ENCODE measurements at regions not wholly inside any gene's neighbourhood (a gene's known extent, or its start where the extent isn't known, plus 50 kb on each side); places are given as distances from the start of the nearest gene placed in this dataset.

- Histone ChIP-seq H3K4me3 (ENCODE audit: low read depth, low read length) (no peak overlapping the region), H3K27ac (ENCODE audit: extremely low read depth, low read depth, low read length) (peak overlapping the region; percentile 8; the same call in 1 of the 2 replicates), H3K9me3 (ENCODE audit: control insufficient read depth, insufficient read depth, low read depth, low read length) (no peaks in the 10 kb centered on the region), H3K36me3 (ENCODE audit: control insufficient read depth in 2 of 2, insufficient read depth in 1 of 2, low read length in 2 of 2) (no peaks in the 10 kb centered on the region), H3K4me1 (ENCODE audit: control insufficient read depth, insufficient read depth, low read length) (peaks cover 21% of the 10 kb centered on the region; the same call in 1 of the 2 replicates)
- TF ChIP-seq ZNF530 (tag by site-specific recombination; IDR thresholded peaks at IDR 0.05; ENCODE audit: low read depth) (no peak), ZNF558 (tag by site-specific recombination; IDR thresholded peaks at IDR 0.05) (no peak), ZNF354C (tag by site-specific recombination; IDR thresholded peaks at IDR 0.05; ENCODE audit: borderline replicate concordance, low read depth) (no peak), ZNF624 (tag by site-specific recombination; IDR thresholded peaks at IDR 0.05) (no peak), ZNF488 (tag by site-specific recombination; IDR thresholded peaks at IDR 0.05) (no peak), ZNF202 (tag by site-specific recombination; IDR thresholded peaks at IDR 0.05; ENCODE audit: borderline replicate concordance) (no peak), ZNF335 (tag by site-specific recombination; conservative IDR thresholded peaks at IDR 0.05) (no peak), ZSCAN5A (tag by site-specific recombination; IDR thresholded peaks at IDR 0.05) (no peak), YY1 (tag by site-specific recombination; IDR thresholded peaks at IDR 0.05) (0 out of 2 replicates have a peak, but pooled peaks have one; percentile 4), ZNF18 (tag by site-specific recombination; IDR thresholded peaks at IDR 0.05) (no peak), ZNF311 (tag by site-specific recombination; IDR thresholded peaks at IDR 0.05; ENCODE audit: borderline replicate concordance) (no peak), ZNF221 (tag by site-specific recombination; IDR thresholded peaks at IDR 0.05; ENCODE audit: borderline replicate concordance) (no peak), TSHZ1 (tag by site-specific recombination; IDR thresholded peaks at IDR 0.05; ENCODE audit: borderline replicate concordance) (no peak), ZFP3 (tag by site-specific recombination; IDR thresholded peaks at IDR 0.05; ENCODE audit: low read depth) (no peak), ZXDB (tag by site-specific recombination; IDR thresholded peaks at IDR 0.05) (no peak), ZBTB17 (tag by site-specific recombination; IDR thresholded peaks at IDR 0.05) (no peak), ZNF621 (tag by site-specific recombination; IDR thresholded peaks at IDR 0.05) (no peak)
- TF ChIP-seq, protein P1, sequence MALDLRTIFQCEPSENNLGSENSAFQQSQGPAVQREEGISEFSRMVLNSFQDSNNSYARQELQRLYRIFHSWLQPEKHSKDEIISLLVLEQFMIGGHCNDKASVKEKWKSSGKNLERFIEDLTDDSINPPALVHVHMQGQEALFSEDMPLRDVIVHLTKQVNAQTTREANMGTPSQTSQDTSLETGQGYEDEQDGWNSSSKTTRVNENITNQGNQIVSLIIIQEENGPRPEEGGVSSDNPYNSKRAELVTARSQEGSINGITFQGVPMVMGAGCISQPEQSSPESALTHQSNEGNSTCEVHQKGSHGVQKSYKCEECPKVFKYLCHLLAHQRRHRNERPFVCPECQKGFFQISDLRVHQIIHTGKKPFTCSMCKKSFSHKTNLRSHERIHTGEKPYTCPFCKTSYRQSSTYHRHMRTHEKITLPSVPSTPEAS (tag by site-specific recombination; IDR thresholded peaks at IDR 0.05) = 0 out of 2 replicates have a peak, but pooled peaks have one; percentile 0
- ChIA-PET POLR2A (no interaction called here), CTCF (no interaction called here)
These were observed 380.9 kb upstream of the SEMA3C start for GRCh38 chr7:81299711-81300110.
